GM18517 (cell line): ENCODE measurements at regions not wholly inside any gene's neighbourhood (a gene's known extent, or its start where the extent isn't known, plus 50 kb on each side); places are given as distances from the start of the nearest gene placed in this dataset.

Source experiments
- ATAC-seq: cut with Tn5 transposase; IDR thresholded peaks from one replicate; pipeline ENCODE4 v1.9.1; 2021; ENCODE audit warnings: mild to moderate bottlenecking, moderate library complexity; ENCODE audit not compliant: unreplicated experiment

DNA sequence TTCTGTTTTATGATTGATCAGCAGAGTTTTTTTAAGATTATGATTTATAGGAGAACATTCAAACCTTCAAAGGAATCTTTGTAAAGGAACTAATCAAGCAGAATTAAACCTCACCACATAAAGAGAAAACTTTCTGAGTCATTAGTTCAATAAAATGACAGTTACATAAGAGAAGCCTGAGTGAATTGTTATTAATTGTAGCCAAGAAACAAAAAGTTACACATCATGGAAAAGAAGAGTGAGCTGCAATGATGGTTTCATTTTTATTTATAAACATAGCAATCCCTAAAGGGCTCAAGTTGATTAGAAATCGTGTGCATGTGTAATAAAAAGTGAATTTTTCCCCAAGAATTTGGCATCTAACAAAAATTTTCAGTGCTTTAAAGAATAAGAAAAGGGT is 731.4 kb downstream of the LTN1 start:
- no peak for ATAC-seq

DNA sequence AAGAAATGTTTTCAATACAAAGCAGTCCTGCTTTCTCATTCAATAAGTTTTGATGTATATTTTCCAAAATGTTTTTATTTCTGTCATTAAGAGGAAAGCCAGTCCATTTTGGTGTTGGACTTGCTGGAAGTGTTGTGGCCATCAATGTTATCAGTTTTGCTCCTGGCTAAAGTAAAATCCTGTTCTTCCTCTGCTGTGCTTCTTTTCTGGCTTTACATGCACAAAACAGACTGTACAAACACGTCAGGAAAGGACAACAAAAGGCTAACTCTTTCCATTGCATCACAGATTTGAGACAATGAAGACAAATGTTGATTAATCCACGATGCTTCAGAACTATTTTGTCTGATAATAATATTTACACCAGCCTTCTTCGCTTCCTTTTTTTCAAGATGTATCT is 735.4 kb downstream of the LTN1 start:
- no peak for ATAC-seq

DNA sequence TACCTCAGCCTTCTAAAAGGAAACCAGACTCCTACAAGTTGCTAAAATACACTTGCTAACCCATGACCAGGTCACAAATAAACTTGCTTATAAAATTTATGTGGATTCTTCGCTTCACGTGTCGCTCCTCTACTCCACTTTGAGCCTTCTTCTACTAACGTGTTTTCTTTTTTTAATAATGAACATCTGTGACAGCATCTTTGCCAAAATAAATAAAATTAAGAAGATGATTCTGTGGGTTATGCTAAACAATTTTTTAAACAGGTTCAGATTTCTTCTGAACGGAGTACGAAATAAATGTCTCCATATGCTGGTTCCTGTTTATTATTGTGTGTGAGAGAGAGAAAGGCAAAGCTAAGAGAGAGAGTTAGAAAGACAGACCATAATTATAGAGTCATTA is 735.8 kb downstream of the LTN1 start:
- no peak for ATAC-seq

DNA sequence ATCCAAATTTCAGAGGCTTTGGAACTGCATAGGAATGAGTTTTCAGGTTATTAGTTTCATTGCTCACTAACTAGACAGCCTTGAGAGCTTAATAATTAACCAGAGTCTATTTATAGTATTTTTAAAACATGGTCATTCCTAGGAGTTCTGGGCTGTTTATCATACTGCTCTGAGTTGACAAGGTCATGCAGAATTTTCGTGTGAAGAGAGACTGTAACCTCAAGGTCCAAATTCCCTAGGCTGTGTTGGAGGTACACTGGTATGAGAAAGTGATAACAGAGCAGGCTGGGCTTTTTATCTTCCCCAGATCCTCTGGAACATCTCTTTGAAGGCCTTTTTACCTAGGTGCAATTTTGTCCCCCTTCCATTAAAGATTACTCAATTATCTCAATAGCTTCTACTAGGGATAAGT is 736.3 kb downstream of the LTN1 start:
- no peak for ATAC-seq

DNA sequence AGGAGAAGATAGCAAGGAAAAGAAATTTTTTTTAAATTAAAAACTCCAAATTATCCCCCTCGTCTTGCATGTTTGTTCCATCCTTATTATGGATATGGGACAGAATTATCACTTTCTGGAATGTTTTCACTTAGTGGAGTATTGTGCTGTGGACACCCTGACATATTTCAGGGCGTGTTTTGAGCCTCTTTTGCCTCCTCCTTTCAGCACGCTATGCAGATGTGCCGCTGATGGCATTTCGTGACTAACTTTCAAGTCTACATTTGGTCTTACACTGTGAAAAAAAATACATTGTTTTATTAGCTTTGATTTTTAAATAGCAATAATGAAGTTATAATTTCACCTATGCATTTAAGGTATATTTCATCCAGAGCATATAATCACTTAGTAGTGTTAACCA is 738.7 kb downstream of the LTN1 start:
- no peak for ATAC-seq

DNA sequence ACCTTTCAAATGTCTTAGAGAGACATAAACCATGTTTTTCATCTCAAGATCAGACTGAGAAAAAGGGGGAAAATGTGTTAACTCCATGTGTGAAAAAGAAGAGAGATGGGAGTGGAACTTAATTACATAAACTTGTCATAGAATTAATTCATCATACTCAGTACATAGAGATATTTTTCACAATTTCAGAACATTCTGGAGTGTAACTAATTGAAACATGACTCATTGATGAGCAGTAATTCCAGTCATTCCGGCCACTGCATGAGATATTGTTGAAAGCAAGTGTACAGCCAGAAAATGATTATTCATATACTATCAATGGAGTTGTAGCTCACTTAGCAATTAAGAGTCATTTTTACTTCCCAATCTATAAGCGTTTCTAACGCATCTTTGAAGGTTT is 739.3 kb downstream of the LTN1 start:
- ATAC-seq, result no peak

DNA sequence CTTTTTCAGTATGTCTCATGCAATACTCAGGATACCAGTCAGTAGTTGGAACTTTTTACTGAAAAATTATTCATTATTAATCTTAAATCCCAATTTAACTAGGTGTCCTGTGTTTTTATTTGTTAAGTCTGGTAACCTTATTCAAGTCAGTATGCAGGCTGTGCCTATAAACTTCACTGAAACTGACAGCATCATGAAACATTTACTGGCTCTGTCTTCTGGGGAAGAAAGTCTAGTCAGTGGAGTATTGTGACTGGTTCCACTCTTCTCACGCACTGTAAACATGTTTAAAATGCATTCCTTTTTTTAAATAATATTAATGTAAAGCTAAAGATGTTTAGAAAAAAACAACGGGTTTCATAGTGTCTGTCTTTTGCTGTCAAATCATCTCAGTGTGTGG is 739.7 kb downstream of the LTN1 start:
- no peak for ATAC-seq

DNA sequence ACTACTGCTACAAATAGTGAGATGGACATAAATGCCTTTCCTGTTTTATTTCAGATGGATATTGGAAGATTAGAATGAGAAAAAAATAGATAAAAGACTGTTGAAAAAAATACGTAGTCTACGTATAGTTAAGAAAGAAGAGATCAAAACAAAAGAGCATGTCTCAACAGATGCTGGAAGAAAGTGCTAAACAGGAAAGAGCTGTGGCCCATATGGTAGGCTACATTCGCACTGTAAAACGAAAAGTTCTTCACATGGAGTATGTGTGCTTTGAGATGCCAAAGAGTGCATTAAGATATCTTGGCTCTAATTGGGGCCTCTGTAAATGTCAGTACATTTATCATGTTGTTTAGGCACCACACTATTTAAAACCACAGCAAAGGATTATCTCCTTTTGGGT is 741.7 kb downstream of the LTN1 start:
- no peak for ATAC-seq

DNA sequence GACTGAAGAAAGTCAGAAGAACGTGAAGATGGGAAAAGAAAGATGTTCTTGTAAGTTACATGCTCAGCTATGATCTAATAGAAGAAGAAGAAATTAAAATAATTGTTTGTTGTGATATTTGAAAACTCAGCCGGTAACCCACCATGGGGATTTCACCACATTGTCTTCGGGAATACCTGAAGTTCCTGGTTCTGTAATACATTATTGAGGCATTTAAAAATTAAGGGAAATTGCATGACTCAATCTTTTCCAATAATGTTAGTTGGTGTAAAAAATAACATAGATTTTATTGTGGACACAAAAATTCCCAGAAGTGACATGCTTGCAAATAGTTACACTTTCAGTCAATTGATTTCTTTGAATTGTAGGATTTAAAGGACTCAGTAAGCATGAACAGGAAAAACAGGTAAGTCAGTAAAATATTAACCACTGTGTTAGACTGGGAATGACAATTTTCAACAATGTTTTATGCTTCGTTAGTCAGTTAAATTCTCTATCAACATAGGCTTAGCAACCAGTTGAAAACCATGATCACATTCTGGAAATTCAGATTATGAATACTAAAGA is 745.1 kb downstream of the LTN1 start:
- ATAC-seq, result no peak

DNA sequence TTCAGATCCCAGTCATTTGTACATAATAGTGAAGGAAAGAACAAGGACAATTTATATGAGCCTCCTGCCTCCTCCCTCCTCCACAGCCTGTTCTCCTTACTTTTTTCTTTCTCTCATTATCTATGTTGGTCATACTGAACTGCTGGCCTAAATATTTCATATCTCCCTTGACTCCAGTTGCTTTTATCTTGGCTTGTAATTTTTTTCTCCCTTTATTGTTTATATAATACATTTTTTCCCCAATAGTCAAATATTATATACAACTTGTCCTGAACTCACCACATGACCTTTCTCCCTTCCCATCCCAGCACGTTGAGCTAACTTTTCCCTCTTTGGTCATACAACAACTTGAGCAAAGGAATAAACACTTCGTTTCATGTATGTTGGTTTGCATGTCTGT is 752.1 kb downstream of the LTN1 start:
- ATAC-seq, result no peak

DNA sequence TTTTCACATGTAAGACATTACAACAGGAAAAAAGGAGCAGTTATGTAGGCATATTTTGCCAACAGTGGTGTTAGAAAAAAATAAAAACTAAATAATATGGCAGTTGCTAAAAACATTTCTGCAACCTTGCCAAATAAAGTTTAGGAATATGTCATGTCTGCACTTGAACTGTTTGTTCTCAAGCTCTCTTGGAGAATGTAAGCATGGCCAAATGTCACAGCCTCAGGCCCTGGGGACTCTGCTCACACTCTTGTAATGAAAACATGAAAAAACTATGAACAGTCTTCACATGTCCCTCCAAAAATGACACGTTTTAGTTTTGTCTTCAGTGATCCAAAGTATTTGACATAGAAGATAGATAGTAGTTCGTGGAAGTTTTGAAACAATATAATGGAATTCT is 753.3 kb downstream of the LTN1 start:
- no peak for ATAC-seq

DNA sequence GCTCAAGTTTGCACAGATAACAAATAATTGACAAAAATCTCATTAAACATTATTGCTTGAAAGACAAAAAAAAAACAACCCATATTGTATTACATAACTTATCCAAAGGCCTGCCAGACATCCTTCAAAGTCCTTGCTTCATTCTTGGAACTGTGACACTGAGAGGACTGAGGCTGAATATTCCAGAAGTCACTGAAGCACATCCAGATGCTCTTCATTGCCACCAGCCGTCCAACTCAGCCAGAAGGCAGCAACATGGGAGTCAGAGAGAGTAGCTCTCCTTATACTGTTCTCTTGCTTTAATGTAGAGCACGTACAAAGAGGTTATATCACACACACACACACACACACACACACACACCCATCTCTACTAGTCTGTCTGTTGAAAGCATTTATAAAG is 755.0 kb downstream of the LTN1 start:
- ATAC-seq, result no peak

DNA sequence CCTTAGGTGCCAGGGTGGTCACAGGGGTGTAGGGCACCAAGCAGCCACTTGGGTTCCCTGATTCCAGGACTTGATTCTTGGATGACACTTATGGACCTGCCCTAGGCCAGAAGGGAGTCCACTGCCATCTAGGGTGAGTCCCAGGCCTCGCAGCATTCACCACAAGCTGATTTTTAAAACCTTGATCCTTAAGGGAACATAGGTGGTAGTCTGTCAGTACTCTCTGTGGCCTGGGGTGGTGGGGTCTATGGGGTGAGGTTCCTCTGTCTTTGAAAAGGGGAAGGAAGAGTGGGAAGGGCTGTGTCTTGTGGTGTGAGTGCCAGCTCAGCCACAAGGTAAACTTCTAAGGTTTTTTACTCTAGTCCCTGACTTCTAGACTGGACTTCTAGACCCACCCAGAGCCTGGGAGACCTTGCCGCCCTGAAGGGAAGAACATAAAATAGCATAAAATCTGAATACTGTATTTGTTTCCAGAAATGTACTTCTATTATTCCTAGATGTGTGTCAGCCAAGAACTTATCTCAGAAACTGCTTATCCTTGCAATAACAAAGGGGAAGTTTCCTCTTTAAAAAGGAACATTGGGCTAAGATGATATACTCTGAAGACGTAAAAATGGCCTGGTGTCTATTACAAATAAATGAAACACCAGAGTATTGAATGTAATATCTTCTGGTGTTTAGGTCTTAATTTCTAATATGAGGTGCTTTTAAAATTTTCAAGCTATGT is 757.3 kb downstream of the LTN1 start:
- ATAC-seq, result no peak

DNA sequence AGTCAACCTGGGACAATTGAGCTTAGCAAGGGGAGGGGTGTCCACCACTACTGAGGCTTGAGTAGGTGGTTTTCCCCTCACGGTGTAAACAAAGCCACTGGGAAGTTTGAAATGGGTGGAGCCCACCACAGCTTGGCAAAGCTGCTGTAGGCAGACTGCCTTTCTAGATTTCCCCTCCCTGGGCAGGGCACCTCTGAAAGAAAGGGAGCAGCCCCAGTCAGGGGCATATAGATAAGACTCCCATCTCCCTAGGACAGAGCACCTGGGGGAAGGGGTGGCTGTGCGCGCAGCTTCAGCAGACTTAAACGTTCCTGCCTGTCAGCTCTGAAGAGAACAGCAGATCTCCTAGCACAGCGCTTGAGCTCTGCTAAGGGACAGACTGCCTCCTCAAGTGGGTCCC is 758.4 kb downstream of the LTN1 start:
- ATAC-seq, result no peak

DNA sequence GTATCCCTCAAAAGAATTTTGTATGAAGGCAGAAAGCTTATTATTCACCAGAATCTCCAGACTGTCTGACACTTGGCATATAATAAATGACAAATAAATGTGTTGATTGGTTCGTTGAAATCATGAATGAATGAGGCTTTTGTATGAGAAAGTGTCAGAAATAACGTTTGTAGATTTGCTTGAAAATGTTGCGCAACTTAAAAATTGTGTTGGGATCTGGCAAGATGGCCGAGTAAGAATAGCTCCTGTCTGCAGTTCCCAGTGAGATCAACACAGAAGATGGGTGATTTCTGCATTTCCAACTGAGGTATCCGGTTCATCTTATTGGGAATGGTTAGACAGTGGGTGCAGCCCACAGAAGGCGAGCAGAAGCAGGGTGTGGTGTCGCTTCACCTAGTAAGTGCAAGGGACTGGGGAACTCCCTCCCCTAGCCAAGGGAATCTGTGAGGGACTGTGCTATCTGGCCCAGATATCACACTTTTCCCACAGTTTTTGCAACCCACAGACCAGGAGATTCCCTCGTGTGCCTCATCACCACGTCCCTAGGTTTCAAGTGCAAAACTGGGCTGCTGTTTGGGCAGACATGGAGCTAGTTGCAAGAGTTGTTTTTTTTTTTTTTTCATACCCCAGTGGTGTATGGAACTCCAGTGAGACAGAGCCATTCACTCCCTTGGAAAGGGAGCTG is 759.0 kb downstream of the LTN1 start:
- ATAC-seq, result no peak

DNA sequence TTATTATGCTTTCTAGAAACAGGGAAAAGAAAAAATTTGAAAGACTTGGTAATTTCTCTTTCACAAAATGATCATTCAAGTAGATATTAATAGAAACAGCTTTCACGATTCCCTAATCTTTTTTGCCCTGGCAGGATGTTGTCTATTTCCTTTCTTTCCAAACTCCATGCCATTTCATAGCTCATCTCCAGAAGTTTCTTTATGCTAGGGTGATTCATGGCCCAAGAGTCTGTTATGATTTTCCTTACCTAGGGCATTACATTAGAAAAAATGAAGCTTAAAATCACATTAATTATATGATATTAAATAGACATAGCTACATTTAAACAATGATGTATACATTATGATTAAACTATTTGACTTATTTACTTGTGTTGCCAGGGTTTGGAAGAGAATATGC is 762.1 kb downstream of the LTN1 start:
- ATAC-seq, result no peak

DNA sequence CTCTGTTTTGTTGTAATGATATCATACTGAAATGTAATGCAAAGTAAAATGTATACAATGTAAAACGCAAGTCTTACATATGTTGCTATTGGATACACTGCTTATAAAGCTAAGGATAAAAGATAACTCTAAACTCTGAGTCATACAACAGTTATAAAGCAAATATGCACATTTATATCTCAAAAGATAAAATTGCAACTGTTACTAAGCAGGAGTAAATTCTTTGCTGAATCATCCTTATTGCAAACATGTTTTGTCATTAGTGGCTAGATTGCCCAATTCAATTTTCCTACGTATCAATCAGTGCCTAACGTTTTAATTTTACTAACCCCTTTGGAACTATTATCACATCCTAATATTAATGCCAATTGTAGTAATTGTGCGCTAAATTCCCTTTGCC is 762.9 kb downstream of the LTN1 start:
- no peak for ATAC-seq

DNA sequence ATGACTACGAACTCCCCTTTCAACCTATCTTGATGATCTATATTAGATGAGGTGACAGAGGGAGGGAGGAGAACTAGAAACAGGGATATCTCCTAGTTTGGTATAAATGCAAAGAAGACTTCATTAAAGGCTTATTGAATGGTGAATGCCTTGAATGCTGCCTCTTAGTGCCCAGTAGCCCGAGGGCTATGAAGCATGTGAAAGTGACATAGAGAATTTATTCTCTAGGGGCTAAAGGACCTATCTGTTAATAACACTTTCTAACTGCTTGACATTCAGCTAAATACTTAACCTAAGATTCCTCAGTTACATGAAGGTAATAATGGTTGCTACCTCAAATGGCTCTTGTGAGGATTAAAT is 764.1 kb downstream of the LTN1 start:
- ATAC-seq, result no peak

DNA sequence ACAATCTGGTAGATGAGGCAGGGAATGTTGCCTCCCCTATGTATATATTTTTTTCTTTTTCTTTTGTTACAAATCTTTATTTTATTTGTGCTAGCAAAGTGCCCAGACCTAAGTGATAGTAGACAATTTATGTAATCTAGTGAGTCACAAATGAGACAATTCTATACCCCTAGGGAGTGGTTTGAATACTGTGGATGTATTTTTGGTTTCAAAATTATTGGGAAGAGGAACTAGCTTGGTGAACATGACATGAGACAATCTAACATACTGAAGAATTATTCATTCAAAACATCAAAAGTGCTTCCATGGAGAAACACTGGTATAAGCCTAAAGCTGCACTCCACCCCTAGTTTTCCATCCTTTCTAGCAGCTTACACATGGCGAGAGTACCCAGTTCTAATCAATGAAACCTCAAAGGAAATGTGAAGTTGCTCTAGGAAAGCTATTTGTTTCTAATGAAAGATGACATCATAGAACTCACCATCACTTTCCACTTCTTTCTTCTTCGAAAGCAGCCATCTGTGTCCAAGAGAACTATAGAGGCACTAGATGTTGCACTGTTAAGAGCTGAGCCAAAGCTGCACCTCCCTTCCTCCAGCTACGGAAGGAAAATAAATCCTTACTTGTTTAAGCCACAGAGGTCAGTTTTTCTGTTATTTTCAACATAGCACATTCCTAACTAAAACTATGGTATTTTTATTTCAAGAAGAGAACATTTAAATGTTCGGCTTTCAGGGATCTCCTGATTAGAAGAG is 764.6 kb downstream of the LTN1 start:
- no peak for ATAC-seq

DNA sequence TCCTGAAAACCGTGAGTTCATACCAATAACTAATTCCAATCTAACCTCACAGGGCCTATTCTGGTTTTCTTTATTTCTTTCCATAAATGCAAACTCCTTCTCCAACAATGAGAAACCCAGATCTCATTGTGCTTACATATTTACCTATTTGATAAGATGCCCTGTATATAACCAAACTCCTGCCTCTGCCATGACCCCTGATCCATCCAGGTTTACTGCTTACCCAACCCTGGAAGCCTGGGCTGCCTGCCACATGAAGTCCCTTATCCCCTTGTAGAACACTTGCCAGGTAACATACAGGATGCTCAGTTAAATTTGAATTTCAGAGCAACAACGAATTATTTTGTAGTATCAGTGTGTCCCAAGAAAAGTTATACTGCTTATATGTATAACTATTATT is 766.1 kb downstream of the LTN1 start:
- ATAC-seq, result no peak

DNA sequence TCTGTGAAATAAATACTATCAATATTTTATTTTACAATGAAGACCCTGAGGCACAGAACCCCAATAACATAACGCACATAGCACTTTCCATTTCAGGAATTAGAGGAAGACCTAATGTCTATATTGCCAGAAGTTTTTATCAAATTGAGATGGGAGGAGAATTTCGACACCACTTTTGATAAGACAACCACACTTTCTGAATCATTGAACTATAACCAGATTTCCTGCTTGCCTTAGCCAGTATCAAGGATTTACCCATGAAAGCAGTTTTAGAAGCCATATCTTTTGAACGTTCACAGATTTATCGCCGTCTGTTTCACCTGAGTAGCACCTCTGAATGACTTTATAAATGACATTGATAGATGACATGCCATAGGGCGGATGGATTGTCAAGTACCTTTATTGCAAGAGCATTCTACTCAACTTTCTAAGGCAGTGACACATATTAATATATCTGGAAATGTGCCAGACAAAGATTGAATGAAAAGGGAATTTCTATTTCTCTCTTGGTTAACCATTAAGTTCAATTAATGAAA is 768.4 kb downstream of the LTN1 start:
- ATAC-seq, result no peak

DNA sequence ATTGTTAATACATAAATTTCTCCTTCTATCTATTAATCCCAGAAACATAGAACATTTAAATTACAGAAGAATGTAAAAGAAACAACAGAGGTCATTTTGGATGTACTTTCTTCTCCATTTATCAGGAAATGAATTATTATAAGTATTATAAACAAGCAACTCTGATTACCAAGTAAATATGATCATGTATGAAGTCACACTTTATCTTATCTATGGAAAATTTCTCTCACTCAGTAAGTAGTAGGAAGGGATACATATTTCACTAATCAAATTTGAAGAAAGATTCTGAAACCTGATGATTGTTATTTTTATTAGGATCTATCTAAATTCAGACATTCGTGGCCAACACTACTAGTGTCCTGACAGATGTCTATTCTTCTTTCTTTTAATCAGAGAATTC is 770.7 kb downstream of the LTN1 start:
- ATAC-seq, result no peak
